ENCODE measurements at regions not wholly inside any gene's neighbourhood (a gene's known extent, or its start where the extent isn't known, plus 50 kb on each side); places are given as distances from the start of the nearest gene placed in this dataset.
"Not testable (repeated sequence)": the region's sequence is repeated elsewhere in the genome, so short reads cannot be mapped to it uniquely, and the experiment has no call there.

- DNase-seq (ENCODE audit: low read depth): peak; percentile 12
These were observed 53.6 kb upstream of the PLGLB1 start for GRCh38 chr2:87075054-87075790.

GRCh38 chr2:87075791-87076252 lies 54.2 kb upstream of the PLGLB1 start:
- DNase-seq (ENCODE audit: low read depth): peak; percentile 31

- DNase-seq (ENCODE audit: low read depth): peak; percentile 87
These were observed 54.8 kb upstream of the PLGLB1 start for GRCh38 chr2:87076253-87077123.

GRCh38 chr2:87077124-87077446 lies 55.4 kb upstream of the PLGLB1 start:
- not testable (repeated sequence) for DNase-seq (ENCODE audit: low read depth)

- DNase-seq (ENCODE audit: low read depth): not testable (repeated sequence)
These were observed 60.1 kb upstream of the PLGLB1 start for GRCh38 chr2:87081727-87082126.

- not testable (repeated sequence) for DNase-seq (ENCODE audit: low read depth)
These were observed 66.4 kb upstream of the PLGLB1 start for GRCh38 chr2:87088079-87088478.

GRCh38 chr2:87089401-87089800 lies 67.8 kb upstream of the PLGLB1 start:
- DNase-seq (ENCODE audit: low read depth): not testable (repeated sequence)

GRCh38 chr2:87093252-87093651 lies 71.6 kb upstream of the PLGLB1 start:
- DNase-seq (ENCODE audit: low read depth): not testable (repeated sequence)

GRCh38 chr2:87093937-87094529 lies 72.4 kb upstream of the PLGLB1 start:
- not testable (repeated sequence) for DNase-seq (ENCODE audit: low read depth)

- not testable (repeated sequence) for DNase-seq (ENCODE audit: low read depth)
These were observed 74.2 kb upstream of the PLGLB1 start for GRCh38 chr2:87095804-87096203.

- DNase-seq (ENCODE audit: low read depth): not testable (repeated sequence)
These were observed 107.3 kb upstream of the PLGLB1 start for GRCh38 chr2:87128761-87129553.

- DNase-seq (ENCODE audit: low read depth): not testable (repeated sequence)
These were observed 110.9 kb upstream of the PLGLB1 start for GRCh38 chr2:87132577-87132976.

- not testable (repeated sequence) for DNase-seq (ENCODE audit: low read depth)
These were observed 130.3 kb upstream of the PLGLB1 start for GRCh38 chr2:87151835-87152493.

GRCh38 chr2:87174454-87174853 lies 152.8 kb upstream of the PLGLB1 start:
- not testable (repeated sequence) for DNase-seq (ENCODE audit: low read depth)

GRCh38 chr2:87183373-87183772 lies 161.7 kb upstream of the PLGLB1 start:
- not testable (repeated sequence) for DNase-seq (ENCODE audit: low read depth)

GRCh38 chr2:87184260-87184659 lies 162.6 kb upstream of the PLGLB1 start:
- DNase-seq (ENCODE audit: low read depth): not testable (repeated sequence)

GRCh38 chr2:87189214-87189613 lies 167.6 kb upstream of the PLGLB1 start:
- not testable (repeated sequence) for DNase-seq (ENCODE audit: low read depth)

- not testable (repeated sequence) for DNase-seq (ENCODE audit: low read depth)
These were observed 171.7 kb upstream of the PLGLB1 start for GRCh38 chr2:87193336-87193735.

- not testable (repeated sequence) for DNase-seq (ENCODE audit: low read depth)
These were observed 172.8 kb upstream of the PLGLB1 start for GRCh38 chr2:87194254-87194999.

GRCh38 chr2:87196720-87197388 lies 175.2 kb upstream of the PLGLB1 start:
- not testable (repeated sequence) for DNase-seq (ENCODE audit: low read depth)

Measured in stimulated activated CD4-positive, alpha-beta T cell treated with anti-CD3 and anti-CD28 coated beads, Interleukin-2, amount 100 ng/mL, for 4 hours (primary cell).